ENCODE measurements at regions not wholly inside any gene's neighbourhood (a gene's known extent, or its start where the extent isn't known, plus 50 kb on each side); places are given as distances from the start of the nearest gene placed in this dataset.
A peak's percentile ranks its signal among the peaks of the same experiment; 100 is the strongest.

- Histone ChIP-seq H3K4me3 (ENCODE audit: low read length in 3 of 3) (peak overlapping the region in 2 of 3 donors; percentile 19 to 58), H3K9ac (ENCODE audit: low read depth in 1 of 3, low read length in 3 of 3) (peak overlapping the region; percentile 46 to 84 (median 79)), H3K27me3 (ENCODE audit: control insufficient read depth in 3 of 3, insufficient read depth in 3 of 3, low read length in 3 of 3) (no peaks in the 10 kb centered on the region), H3K4me1 (ENCODE audit: control insufficient read depth in 3 of 3, insufficient read depth in 3 of 3, low read length in 3 of 3) (peaks cover 44 to 51% (median 47%) of the 10 kb centered on the region in 3 donors), H3K36me3 (ENCODE audit: control insufficient read depth in 3 of 3, insufficient read depth in 3 of 3, low read length in 3 of 3) (no peaks in the 10 kb centered on the region), H3K27ac (ENCODE audit: low read depth, low read length) (peak overlapping the region; percentile 94), H3K9me3 (ENCODE audit: control insufficient read depth in 3 of 3, low read length in 3 of 3) (peaks cover 0 to 4% (median 0%) of the 10 kb centered on the region in 3 donors)
Observed at GRCh38 chr3:14323401-14324223, 78.8 kb upstream of the SLC6A6 start.

- H3K4me3 ChIP-seq (ENCODE audit: low read length in 3 of 3) = no peak overlapping the region
- peak overlapping the region; percentile 94 for H3K27ac ChIP-seq (ENCODE audit: low read depth, low read length)
- H3K27me3 ChIP-seq (ENCODE audit: control insufficient read depth in 3 of 3, insufficient read depth in 3 of 3, low read length in 3 of 3) = no peaks in the 10 kb centered on the region
- peaks cover 0 to 4% (median 0%) of the 10 kb centered on the region in 3 donors for H3K9me3 ChIP-seq (ENCODE audit: control insufficient read depth in 3 of 3, low read length in 3 of 3)
- peaks cover 42 to 51% (median 47%) of the 10 kb centered on the region in 3 donors for H3K4me1 ChIP-seq (ENCODE audit: control insufficient read depth in 3 of 3, insufficient read depth in 3 of 3, low read length in 3 of 3)
- H3K36me3 ChIP-seq (ENCODE audit: control insufficient read depth in 3 of 3, insufficient read depth in 3 of 3, low read length in 3 of 3) = no peaks in the 10 kb centered on the region
- peak overlapping the region; percentile 46 to 84 (median 79) for H3K9ac ChIP-seq (ENCODE audit: low read depth in 1 of 3, low read length in 3 of 3)
Observed at GRCh38 chr3:14324224-14324944, 78.0 kb upstream of the SLC6A6 start.

- no peaks in the 10 kb centered on the region for H3K36me3 ChIP-seq (ENCODE audit: control insufficient read depth in 3 of 3, insufficient read depth in 3 of 3, low read length in 3 of 3)
- H3K4me1 ChIP-seq (ENCODE audit: control insufficient read depth in 3 of 3, insufficient read depth in 3 of 3, low read length in 3 of 3) = peaks cover 17 to 20% (median 18%) of the 10 kb centered on the region in 3 donors
- H3K9ac ChIP-seq (ENCODE audit: low read depth in 1 of 3, low read length in 3 of 3) = no peak overlapping the region
- H3K27me3 ChIP-seq (ENCODE audit: control insufficient read depth in 3 of 3, insufficient read depth in 3 of 3, low read length in 3 of 3) = no peaks in the 10 kb centered on the region
- no peak overlapping the region for H3K27ac ChIP-seq (ENCODE audit: low read depth, low read length)
- no peaks in the 10 kb centered on the region for H3K9me3 ChIP-seq (ENCODE audit: control insufficient read depth in 3 of 3, low read length in 3 of 3)
- no peak overlapping the region for H3K4me3 ChIP-seq (ENCODE audit: low read length in 3 of 3)
Observed at GRCh38 chr3:14328422-14328821, 74.0 kb upstream of the SLC6A6 start.

GRCh38 chr3:14329116-14329830 lies 73.1 kb upstream of the SLC6A6 start:
- Histone ChIP-seq H3K9ac (ENCODE audit: low read depth in 1 of 3, low read length in 3 of 3) (no peak overlapping the region), H3K4me3 (ENCODE audit: low read length in 3 of 3) (no peak overlapping the region), H3K27me3 (ENCODE audit: control insufficient read depth in 3 of 3, insufficient read depth in 3 of 3, low read length in 3 of 3) (no peaks in the 10 kb centered on the region), H3K36me3 (ENCODE audit: control insufficient read depth in 3 of 3, insufficient read depth in 3 of 3, low read length in 3 of 3) (no peaks in the 10 kb centered on the region), H3K4me1 (ENCODE audit: control insufficient read depth in 3 of 3, insufficient read depth in 3 of 3, low read length in 3 of 3) (peaks cover 9 to 12% (median 10%) of the 10 kb centered on the region in 3 donors), H3K9me3 (ENCODE audit: control insufficient read depth in 3 of 3, low read length in 3 of 3) (no peaks in the 10 kb centered on the region), H3K27ac (ENCODE audit: low read depth, low read length) (no peak overlapping the region)

GRCh38 chr3:14329842-14330241 lies 72.6 kb upstream of the SLC6A6 start:
- Histone ChIP-seq H3K27ac (ENCODE audit: low read depth, low read length) (no peak overlapping the region), H3K4me1 (ENCODE audit: control insufficient read depth in 3 of 3, insufficient read depth in 3 of 3, low read length in 3 of 3) (peaks cover 5 to 8% (median 6%) of the 10 kb centered on the region in 3 donors), H3K9ac (ENCODE audit: low read depth in 1 of 3, low read length in 3 of 3) (no peak overlapping the region), H3K4me3 (ENCODE audit: low read length in 3 of 3) (no peak overlapping the region), H3K36me3 (ENCODE audit: control insufficient read depth in 3 of 3, insufficient read depth in 3 of 3, low read length in 3 of 3) (no peaks in the 10 kb centered on the region), H3K27me3 (ENCODE audit: control insufficient read depth in 3 of 3, insufficient read depth in 3 of 3, low read length in 3 of 3) (no peaks in the 10 kb centered on the region), H3K9me3 (ENCODE audit: control insufficient read depth in 3 of 3, low read length in 3 of 3) (no peaks in the 10 kb centered on the region)

- Histone ChIP-seq H3K9me3 (ENCODE audit: control insufficient read depth in 3 of 3, low read length in 3 of 3) (no peaks in the 10 kb centered on the region), H3K4me1 (ENCODE audit: control insufficient read depth in 3 of 3, insufficient read depth in 3 of 3, low read length in 3 of 3) (peaks cover 0 to 8% (median 6%) of the 10 kb centered on the region in 3 donors), H3K27me3 (ENCODE audit: control insufficient read depth in 3 of 3, insufficient read depth in 3 of 3, low read length in 3 of 3) (peaks cover 0 to under 1% (median 0%) of the 10 kb centered on the region in 3 donors), H3K27ac (ENCODE audit: low read depth, low read length) (no peak overlapping the region), H3K36me3 (ENCODE audit: control insufficient read depth in 3 of 3, insufficient read depth in 3 of 3, low read length in 3 of 3) (no peaks in the 10 kb centered on the region), H3K9ac (ENCODE audit: low read depth in 1 of 3, low read length in 3 of 3) (no peak overlapping the region), H3K4me3 (ENCODE audit: low read length in 3 of 3) (no peak overlapping the region)
Observed at GRCh38 chr3:14330508-14330907, 71.9 kb upstream of the SLC6A6 start.

- Histone ChIP-seq H3K27ac (ENCODE audit: low read depth, low read length) (no peak overlapping the region), H3K4me3 (ENCODE audit: low read length in 3 of 3) (no peak overlapping the region), H3K9me3 (ENCODE audit: control insufficient read depth in 3 of 3, low read length in 3 of 3) (no peaks in the 10 kb centered on the region), H3K36me3 (ENCODE audit: control insufficient read depth in 3 of 3, insufficient read depth in 3 of 3, low read length in 3 of 3) (no peaks in the 10 kb centered on the region), H3K9ac (ENCODE audit: low read depth in 1 of 3, low read length in 3 of 3) (no peak overlapping the region), H3K27me3 (ENCODE audit: control insufficient read depth in 3 of 3, insufficient read depth in 3 of 3, low read length in 3 of 3) (peaks cover 0 to 4% (median 0%) of the 10 kb centered on the region in 3 donors), H3K4me1 (ENCODE audit: control insufficient read depth in 3 of 3, insufficient read depth in 3 of 3, low read length in 3 of 3) (peaks cover 0 to 16% (median 12%) of the 10 kb centered on the region in 3 donors)
Observed at GRCh38 chr3:14331251-14331650, 71.2 kb upstream of the SLC6A6 start.

- H3K27ac ChIP-seq (ENCODE audit: low read depth, low read length) = no peak overlapping the region
- no peak overlapping the region for H3K9ac ChIP-seq (ENCODE audit: low read depth in 1 of 3, low read length in 3 of 3)
- H3K4me3 ChIP-seq (ENCODE audit: low read length in 3 of 3) = no peak overlapping the region
Observed at GRCh38 chr3:14332392-14332791, 70.0 kb upstream of the SLC6A6 start.

GRCh38 chr3:14333215-14333614 lies 69.2 kb upstream of the SLC6A6 start:
- Histone ChIP-seq H3K27ac (ENCODE audit: low read depth, low read length) (no peak overlapping the region), H3K36me3 (ENCODE audit: control insufficient read depth in 3 of 3, insufficient read depth in 3 of 3, low read length in 3 of 3) (no peaks in the 10 kb centered on the region), H3K9me3 (ENCODE audit: control insufficient read depth in 3 of 3, low read length in 3 of 3) (no peaks in the 10 kb centered on the region), H3K27me3 (ENCODE audit: control insufficient read depth in 3 of 3, insufficient read depth in 3 of 3, low read length in 3 of 3) (peaks cover 0 to 4% (median 3%) of the 10 kb centered on the region in 3 donors), H3K4me1 (ENCODE audit: control insufficient read depth in 3 of 3, insufficient read depth in 3 of 3, low read length in 3 of 3) (peaks cover 8 to 28% (median 21%) of the 10 kb centered on the region in 3 donors), H3K9ac (ENCODE audit: low read depth in 1 of 3, low read length in 3 of 3) (no peak overlapping the region), H3K4me3 (ENCODE audit: low read length in 3 of 3) (no peak overlapping the region)

More at GRCh38 chr3:14332392-14332791, 70.0 kb upstream of the SLC6A6 start:
- H3K4me1 ChIP-seq (ENCODE audit: control insufficient read depth in 3 of 3, insufficient read depth in 3 of 3, low read length in 3 of 3) = peaks cover 6 to 27% (median 21%) of the 10 kb centered on the region in 3 donors
- H3K36me3 ChIP-seq (ENCODE audit: control insufficient read depth in 3 of 3, insufficient read depth in 3 of 3, low read length in 3 of 3) = no peaks in the 10 kb centered on the region
- no peaks in the 10 kb centered on the region for H3K9me3 ChIP-seq (ENCODE audit: control insufficient read depth in 3 of 3, low read length in 3 of 3)
- peaks cover 0 to 4% (median 3%) of the 10 kb centered on the region in 3 donors for H3K27me3 ChIP-seq (ENCODE audit: control insufficient read depth in 3 of 3, insufficient read depth in 3 of 3, low read length in 3 of 3)

Data from skeletal muscle tissue (tissue), 3 donors.